Pancreas (tissue), 10 donors: ENCODE measurements at regions not wholly inside any gene's neighbourhood (a gene's known extent, or its start where the extent isn't known, plus 50 kb on each side); places are given as distances from the start of the nearest gene placed in this dataset.

Source experiments
- ATAC-seq, 4 donors: fragments of 200-7000 bp; cut with Tn5 transposase; one replicate each; pipeline versions ENCODE4 v1.8.0 to v1.9.1; 2020; ENCODE audit warnings: mild to moderate bottlenecking in 4 of 4, moderate library complexity in 4 of 4
- DNase-seq, 6 donors: peaks; one replicate each; pipeline ENCODE4 v3.0.0-alpha.2; 2020
- FAIRE-seq: peaks from 2 replicates; lab custom pipeline; 2012; peaks lifted over from hg19 to GRCh38; lab: Jason Lieb, UNC
- H3K27ac ChIP-seq, 4 donors: fragments of 200-600 bp; sonication (generic); 1 replicate in 3 of 4; 2 replicates in 1 of 4; pipeline versions ENCODE4 v1.5.0 to v1.8.0; 2020
- H3K27me3 ChIP-seq, 4 donors: fragments of 200-600 bp; one replicate each; pipeline ENCODE4 v1.8.0; 2021
- H3K36me3 ChIP-seq, 3 donors: fragments of 200-600 bp; sonication (generic) in 1 of 3; one replicate each; pipeline versions ENCODE4 v1.5.0 to v1.8.0; 2020 to 2021
- H3K4me1 ChIP-seq, 3 donors: fragments of 200-600 bp; one replicate each; pipeline ENCODE4 v1.8.0; 2021
- H3K4me3 ChIP-seq, 4 donors: fragments of 200-600 bp; sonication (generic) in 2 of 4; one replicate each; pipeline versions ENCODE4 v1.5.0 to v1.8.0; 2020 to 2021
- H3K9me3 ChIP-seq, 4 donors: fragments of 200-600 bp; one replicate each; pipeline ENCODE4 v1.8.0; 2021
- WGBS, 2 donors: extraction: QIAGEN DNeasy Blood & Tissue Kit; methylation state at CpG; one replicate each; pipeline ENCODE4 v1.1.7; 2013; 5-methylcytosine and 5-hydroxymethylcytosine counted together
- intact Hi-C, 3 donors: fragments of 100-400 bp; cut with DNase I; formaldehyde crosslinking; loops; one replicate each; pipeline versions ENCODE4 v1.11.1 to v1.14.2; 2022
- TF ChIP-seq, protein P1 (sequence below), 4 donors: fragments of 200-600 bp; sonication (generic) in 3 of 4; IDR thresholded peaks; one replicate each; pipeline versions ENCODE4 v1.5.0 to v1.8.0; 2021; ENCODE audit warnings: antibody characterized with exemption in 4 of 4
- donor health status: healthy with polysubstance abuse.
- donor health status: DM: no; HTN: no; CAD: no; lungs with moderate emphysema.
- donor health status: DM: no; HTN: no; CAD: no.
- donor health status: control.
- donor health status: control.
- donor health status: Bipolar disorder and iron deficiency.
- donor health status: DM: yes; HTN: yes; CAD: no.
- donor health status: DM: no; HTN: no; CAD: no.
- donor health status: DM: no; HTN: no; CAD: no.
- donor health status: DM: yes; HTN: yes; CAD: no.

DNA sequence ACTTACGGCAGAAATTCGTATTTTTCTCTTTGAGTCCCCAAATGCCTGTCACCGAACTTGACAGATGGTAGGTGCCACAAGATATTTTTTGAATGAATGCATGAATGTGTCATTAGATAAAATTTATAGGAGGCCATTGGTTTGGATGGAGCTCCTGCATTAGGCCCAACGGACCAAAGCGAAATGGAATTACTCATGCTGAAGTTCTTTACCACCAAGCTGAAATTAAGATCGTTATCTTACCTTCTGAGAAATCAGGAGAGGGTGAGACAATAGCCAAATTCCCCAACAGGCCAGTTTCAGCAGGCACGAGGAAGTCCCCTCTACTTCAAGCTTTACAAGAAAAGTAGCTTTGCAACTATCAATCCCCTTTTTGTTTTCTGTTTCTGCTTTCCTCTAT is 452.5 kb upstream of the ARGLU1 start:
- 81 to 82% methylated on average over 7 of the region's 7 CpGs for WGBS, 2 donors
- no peak overlapping the region for H3K4me3 ChIP-seq
- FAIRE-seq (no peak), DNase-seq (no peak), ATAC-seq (no peak)
- TF ChIP-seq, protein P1, sequence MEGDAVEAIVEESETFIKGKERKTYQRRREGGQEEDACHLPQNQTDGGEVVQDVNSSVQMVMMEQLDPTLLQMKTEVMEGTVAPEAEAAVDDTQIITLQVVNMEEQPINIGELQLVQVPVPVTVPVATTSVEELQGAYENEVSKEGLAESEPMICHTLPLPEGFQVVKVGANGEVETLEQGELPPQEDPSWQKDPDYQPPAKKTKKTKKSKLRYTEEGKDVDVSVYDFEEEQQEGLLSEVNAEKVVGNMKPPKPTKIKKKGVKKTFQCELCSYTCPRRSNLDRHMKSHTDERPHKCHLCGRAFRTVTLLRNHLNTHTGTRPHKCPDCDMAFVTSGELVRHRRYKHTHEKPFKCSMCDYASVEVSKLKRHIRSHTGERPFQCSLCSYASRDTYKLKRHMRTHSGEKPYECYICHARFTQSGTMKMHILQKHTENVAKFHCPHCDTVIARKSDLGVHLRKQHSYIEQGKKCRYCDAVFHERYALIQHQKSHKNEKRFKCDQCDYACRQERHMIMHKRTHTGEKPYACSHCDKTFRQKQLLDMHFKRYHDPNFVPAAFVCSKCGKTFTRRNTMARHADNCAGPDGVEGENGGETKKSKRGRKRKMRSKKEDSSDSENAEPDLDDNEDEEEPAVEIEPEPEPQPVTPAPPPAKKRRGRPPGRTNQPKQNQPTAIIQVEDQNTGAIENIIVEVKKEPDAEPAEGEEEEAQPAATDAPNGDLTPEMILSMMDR (IDR thresholded peaks at IDR 0.05): no peak
- no peak overlapping the region for H3K27ac ChIP-seq
- intact Hi-C loops: no loop called here
- no peaks in the 10 kb centered on the region for H3K36me3 ChIP-seq
- H3K4me1 ChIP-seq: no peaks in the 10 kb centered on the region
- H3K9me3 ChIP-seq: no peaks in the 10 kb centered on the region
- no peaks in the 10 kb centered on the region for H3K27me3 ChIP-seq

DNA sequence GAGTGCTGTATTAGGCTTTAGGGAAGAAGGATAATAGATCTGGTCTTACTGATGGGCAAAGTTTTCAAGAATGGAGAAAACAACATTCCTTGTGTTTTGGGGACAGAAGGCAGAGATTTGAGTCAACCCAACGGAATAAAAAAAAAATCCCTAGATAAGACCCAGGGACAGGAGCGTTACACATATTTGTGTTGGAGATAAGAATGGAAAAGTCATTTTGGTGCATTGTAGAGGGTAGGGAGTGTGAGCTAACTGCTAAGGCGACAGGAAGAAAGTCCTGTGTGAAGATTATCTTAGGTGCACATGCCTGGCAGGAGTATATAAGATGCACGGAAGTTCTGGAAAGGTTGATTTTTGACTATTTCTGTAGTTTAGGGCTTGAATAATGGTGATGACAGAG is 450.3 kb upstream of the ARGLU1 start:
- FAIRE-seq (no peak), DNase-seq (no peak), ATAC-seq (no peak)
- Histone ChIP-seq H3K9me3 (no peaks in the 10 kb centered on the region), H3K27ac (no peak overlapping the region), H3K4me1 (no peaks in the 10 kb centered on the region), H3K27me3 (no peaks in the 10 kb centered on the region), H3K36me3 (no peaks in the 10 kb centered on the region), H3K4me3 (no peak overlapping the region)
- WGBS, 2 donors: 37 to 43% methylated on average over 4 of the region's 4 CpGs
- intact Hi-C loops: no loop called here
- TF ChIP-seq, protein P1 (IDR thresholded peaks at IDR 0.05): no peak

DNA sequence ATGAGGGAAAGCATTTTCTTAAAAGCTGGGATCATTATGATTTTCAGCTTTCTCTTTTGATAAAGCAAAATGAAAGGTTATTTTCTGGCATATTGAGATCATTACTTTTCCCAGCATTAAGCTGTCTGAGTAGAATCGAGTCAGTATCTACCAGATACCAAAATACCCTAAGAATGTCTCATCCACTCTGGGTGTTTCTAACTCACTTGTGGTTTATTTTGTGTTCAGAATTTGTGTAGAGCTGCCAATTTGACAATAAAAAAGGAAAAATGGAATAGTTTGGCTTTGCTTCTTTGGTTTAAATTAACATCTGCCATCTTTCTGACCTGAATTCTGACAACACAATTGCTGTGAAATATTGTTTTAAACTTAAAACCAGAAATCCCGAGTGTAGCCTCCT is 438.7 kb upstream of the ARGLU1 start:
- ATAC-seq: no peak
- Histone ChIP-seq H3K4me3 (no peak overlapping the region), H3K9me3 (no peaks in the 10 kb centered on the region), H3K36me3 (no peaks in the 10 kb centered on the region), H3K4me1 (no peaks in the 10 kb centered on the region), H3K27ac (no peak overlapping the region), H3K27me3 (no peaks in the 10 kb centered on the region)
- TF ChIP-seq, protein P1 (IDR thresholded peaks at IDR 0.05): no peak
- no peak for DNase-seq
- 50 to 70% methylated on average over 2 of the region's 2 CpGs for WGBS, 2 donors
- intact Hi-C loops: no loop called here
- FAIRE-seq: no peak

- 33 to 43% methylated on average over 4 of the region's 4 CpGs for WGBS, 2 donors
- no peaks in the 10 kb centered on the region for H3K36me3 ChIP-seq
- intact Hi-C loops: no loop called here
- no peaks in the 10 kb centered on the region for H3K4me1 ChIP-seq
- H3K4me3 ChIP-seq: no peak overlapping the region
- no peak overlapping the region for H3K27ac ChIP-seq
- DNase-seq (no peak), FAIRE-seq (no peak), ATAC-seq (no peak)
- no peaks in the 10 kb centered on the region for H3K27me3 ChIP-seq
- H3K9me3 ChIP-seq: no peaks in the 10 kb centered on the region
- TF ChIP-seq, protein P1 (IDR thresholded peaks at IDR 0.05): no peak
Measured at GRCh38 chr13:107005577-107005976, 437.6 kb upstream of the ARGLU1 start.

- Histone ChIP-seq H3K4me1 (no peaks in the 10 kb centered on the region), H3K27me3 (no peaks in the 10 kb centered on the region), H3K27ac (no peak overlapping the region), H3K9me3 (no peaks in the 10 kb centered on the region), H3K36me3 (no peaks in the 10 kb centered on the region), H3K4me3 (no peak overlapping the region)
- TF ChIP-seq, protein P1 (IDR thresholded peaks at IDR 0.05): no peak
- 38 to 69% methylated on average over 3 of the region's 3 CpGs for WGBS, 2 donors
- no peak for ATAC-seq
- intact Hi-C loops: no loop called here
- no peak for DNase-seq
- FAIRE-seq: no peak
Measured at GRCh38 chr13:107003911-107004310, 436.0 kb upstream of the ARGLU1 start.
